HL-60 (cell line): ENCODE measurements at regions not wholly inside any gene's neighbourhood (a gene's known extent, or its start where the extent isn't known, plus 50 kb on each side); places are given as distances from the start of the nearest gene placed in this dataset.

ENCODE experiments used
- DNase-seq, 2 experiments: peaks; one replicate each; pipeline ENCODE4 v3.0.0-alpha.2; 2010 to 2020; ENCODE audit warnings: low read depth in 1 of 2, low spot score in 1 of 2
- H3K27ac ChIP-seq: fragments of 250-450 bp; sonication (Bioruptor Pico); replicated peaks from 2 replicates; pipeline ENCODE4 v1.5.1; 2020; ENCODE audit warnings: mild to moderate bottlenecking, moderate library complexity
- H3K27me3 ChIP-seq: fragments of 250-450 bp; sonication (Bioruptor Pico); 2 replicates; pipeline ENCODE4 v1.5.1; 2021; ENCODE audit warnings: mild to moderate bottlenecking, moderate library complexity; ENCODE audit not compliant: insufficient read depth, poor library complexity, severe bottlenecking
- H3K4me3 ChIP-seq: replicated peaks from 2 replicates; pipeline ENCODE4 v1.5.1; 2011; ENCODE audit warnings: mild to moderate bottlenecking, control low read depth, low read length; ENCODE audit not compliant: insufficient read depth
- GABPA ChIP-seq: IDR thresholded peaks from 2 replicates; pipeline ENCODE4 v1.6.1; 2012; ENCODE audit warnings: low read depth
- POLR2AphosphoS5 ChIP-seq: IDR thresholded peaks from 2 replicates; pipeline ENCODE4 v1.6.1; 2012; ENCODE audit warnings: low read depth
- SPI1 ChIP-seq: IDR thresholded peaks from 2 replicates; pipeline ENCODE4 v1.6.1; 2012; ENCODE audit warnings: low read depth, mild to moderate bottlenecking, borderline replicate concordance
- TF ChIP-seq, protein P1 (sequence below): IDR thresholded peaks from one replicate; pipeline ENCODE4 v1.5.1; 2011; ENCODE audit warnings: low read length, control low read depth, inconsistent platforms; ENCODE audit not compliant: insufficient read depth
- TF ChIP-seq, protein P2 (sequence below): IDR thresholded peaks from 2 replicates; pipeline ENCODE4 v1.6.1; 2012; ENCODE audit warnings: low read depth; ENCODE audit not compliant: insufficient replicate concordance

DNA sequence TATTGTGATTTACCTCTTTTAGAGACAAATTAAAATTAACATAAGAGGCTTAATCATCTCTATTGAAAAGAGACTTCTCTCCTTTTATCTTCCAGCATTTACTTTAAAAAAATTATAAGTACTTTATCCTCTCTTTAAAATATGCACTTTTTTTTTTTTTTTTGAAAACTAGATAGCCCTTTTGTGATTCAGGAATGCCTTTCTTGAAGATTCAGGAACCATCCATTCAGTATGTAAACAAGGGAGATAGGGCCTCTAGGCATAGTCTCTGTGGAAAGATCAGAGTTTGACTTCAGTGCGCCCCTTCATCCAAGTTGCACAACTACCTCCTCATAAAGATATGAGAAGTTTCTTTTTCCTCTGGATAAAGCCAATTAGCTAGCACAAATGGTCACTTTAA is 1163.7 kb downstream of the SI start:
- Histone ChIP-seq H3K27ac (no peak overlapping the region), H3K27me3 (no peaks in the 10 kb centered on the region), H3K4me3 (no peak overlapping the region)
- no peak for DNase-seq
- TF ChIP-seq POLR2AphosphoS5 = no peak
- no peak for TF ChIP-seq SPI1
- TF ChIP-seq GABPA = no peak

DNA sequence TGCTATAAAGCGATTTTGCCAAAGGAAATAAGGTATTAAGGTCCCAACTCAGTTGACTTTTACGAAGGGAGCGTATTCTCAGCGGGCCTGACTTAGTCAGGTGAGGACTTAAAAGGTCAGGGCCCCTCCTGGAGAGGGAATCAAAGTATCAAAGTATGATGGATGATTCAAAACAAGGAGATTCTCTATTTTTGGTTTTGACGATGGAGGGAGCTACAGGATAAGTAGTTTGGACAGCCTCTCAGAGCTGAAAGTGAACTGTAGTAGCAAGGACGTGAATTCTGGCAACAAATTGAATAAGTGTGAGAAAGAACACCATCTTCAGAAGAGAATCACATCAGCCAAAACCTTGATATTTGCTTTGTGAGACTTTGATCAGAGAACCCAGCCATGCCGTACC is 1186.5 kb downstream of the SI start:
- no peaks in the 10 kb centered on the region for H3K27me3 ChIP-seq
- TF ChIP-seq, protein P1, sequence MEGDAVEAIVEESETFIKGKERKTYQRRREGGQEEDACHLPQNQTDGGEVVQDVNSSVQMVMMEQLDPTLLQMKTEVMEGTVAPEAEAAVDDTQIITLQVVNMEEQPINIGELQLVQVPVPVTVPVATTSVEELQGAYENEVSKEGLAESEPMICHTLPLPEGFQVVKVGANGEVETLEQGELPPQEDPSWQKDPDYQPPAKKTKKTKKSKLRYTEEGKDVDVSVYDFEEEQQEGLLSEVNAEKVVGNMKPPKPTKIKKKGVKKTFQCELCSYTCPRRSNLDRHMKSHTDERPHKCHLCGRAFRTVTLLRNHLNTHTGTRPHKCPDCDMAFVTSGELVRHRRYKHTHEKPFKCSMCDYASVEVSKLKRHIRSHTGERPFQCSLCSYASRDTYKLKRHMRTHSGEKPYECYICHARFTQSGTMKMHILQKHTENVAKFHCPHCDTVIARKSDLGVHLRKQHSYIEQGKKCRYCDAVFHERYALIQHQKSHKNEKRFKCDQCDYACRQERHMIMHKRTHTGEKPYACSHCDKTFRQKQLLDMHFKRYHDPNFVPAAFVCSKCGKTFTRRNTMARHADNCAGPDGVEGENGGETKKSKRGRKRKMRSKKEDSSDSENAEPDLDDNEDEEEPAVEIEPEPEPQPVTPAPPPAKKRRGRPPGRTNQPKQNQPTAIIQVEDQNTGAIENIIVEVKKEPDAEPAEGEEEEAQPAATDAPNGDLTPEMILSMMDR = no peak
- TF ChIP-seq GABPA = no peak
- TF ChIP-seq SPI1 = no peak
- TF ChIP-seq, protein P2, sequence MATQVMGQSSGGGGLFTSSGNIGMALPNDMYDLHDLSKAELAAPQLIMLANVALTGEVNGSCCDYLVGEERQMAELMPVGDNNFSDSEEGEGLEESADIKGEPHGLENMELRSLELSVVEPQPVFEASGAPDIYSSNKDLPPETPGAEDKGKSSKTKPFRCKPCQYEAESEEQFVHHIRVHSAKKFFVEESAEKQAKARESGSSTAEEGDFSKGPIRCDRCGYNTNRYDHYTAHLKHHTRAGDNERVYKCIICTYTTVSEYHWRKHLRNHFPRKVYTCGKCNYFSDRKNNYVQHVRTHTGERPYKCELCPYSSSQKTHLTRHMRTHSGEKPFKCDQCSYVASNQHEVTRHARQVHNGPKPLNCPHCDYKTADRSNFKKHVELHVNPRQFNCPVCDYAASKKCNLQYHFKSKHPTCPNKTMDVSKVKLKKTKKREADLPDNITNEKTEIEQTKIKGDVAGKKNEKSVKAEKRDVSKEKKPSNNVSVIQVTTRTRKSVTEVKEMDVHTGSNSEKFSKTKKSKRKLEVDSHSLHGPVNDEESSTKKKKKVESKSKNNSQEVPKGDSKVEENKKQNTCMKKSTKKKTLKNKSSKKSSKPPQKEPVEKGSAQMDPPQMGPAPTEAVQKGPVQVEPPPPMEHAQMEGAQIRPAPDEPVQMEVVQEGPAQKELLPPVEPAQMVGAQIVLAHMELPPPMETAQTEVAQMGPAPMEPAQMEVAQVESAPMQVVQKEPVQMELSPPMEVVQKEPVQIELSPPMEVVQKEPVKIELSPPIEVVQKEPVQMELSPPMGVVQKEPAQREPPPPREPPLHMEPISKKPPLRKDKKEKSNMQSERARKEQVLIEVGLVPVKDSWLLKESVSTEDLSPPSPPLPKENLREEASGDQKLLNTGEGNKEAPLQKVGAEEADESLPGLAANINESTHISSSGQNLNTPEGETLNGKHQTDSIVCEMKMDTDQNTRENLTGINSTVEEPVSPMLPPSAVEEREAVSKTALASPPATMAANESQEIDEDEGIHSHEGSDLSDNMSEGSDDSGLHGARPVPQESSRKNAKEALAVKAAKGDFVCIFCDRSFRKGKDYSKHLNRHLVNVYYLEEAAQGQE = no peak
- no peak for TF ChIP-seq POLR2AphosphoS5

DNA sequence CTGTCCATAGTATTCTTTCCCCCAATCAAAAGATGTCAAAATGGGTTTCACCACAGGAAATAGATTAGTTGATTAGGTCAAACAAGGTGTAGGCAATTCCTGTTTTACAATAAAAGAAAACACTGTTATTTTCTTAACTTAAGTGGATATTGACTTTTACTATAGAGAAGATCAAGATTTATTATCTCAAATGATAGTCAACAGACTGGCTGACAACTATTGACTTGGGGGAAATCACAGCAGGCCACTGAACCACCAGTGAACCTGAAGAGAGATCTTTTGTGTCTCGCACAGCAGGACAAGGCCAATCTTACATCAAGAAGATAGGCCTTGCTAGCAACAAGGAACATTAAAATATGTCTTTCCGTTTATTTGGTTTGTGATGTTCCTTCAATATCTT is 1187.6 kb downstream of the SI start:
- Histone ChIP-seq H3K4me3 (no peak overlapping the region), H3K27ac (no peak overlapping the region), H3K27me3 (no peaks in the 10 kb centered on the region)
- DNase-seq = no peak
- TF ChIP-seq, protein P1 = no peak
- TF ChIP-seq POLR2AphosphoS5 (no peak), GABPA (no peak), SPI1 (no peak)
- TF ChIP-seq, protein P2 = no peak

More for the DNA sequence above, 1186.5 kb downstream of the SI start:
- no peak overlapping the region for H3K4me3 ChIP-seq
- no peak overlapping the region for H3K27ac ChIP-seq
- no peak for DNase-seq

DNA sequence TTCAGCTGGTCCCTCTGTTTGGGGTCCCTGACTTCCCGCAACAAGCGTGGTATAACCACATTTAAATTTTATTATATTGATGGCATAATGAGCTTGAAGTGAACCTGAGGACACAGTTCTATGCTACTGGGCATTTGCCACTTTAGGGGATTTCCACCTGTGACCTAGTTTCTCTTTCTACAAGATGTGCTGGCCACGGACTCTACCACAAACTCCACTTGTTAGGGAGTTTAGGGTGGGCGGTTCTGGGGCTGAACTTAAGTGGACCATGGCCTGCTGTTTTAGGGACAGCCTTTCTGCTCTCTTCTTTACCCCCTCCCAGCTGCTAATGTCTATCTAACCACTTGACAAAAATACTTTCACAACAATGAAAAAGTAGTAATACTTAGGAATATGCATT is 1199.1 kb downstream of the SI start:
- no peaks in the 10 kb centered on the region for H3K27me3 ChIP-seq
- no peak overlapping the region for H3K27ac ChIP-seq
- H3K4me3 ChIP-seq = no peak overlapping the region
- TF ChIP-seq POLR2AphosphoS5 = no peak
- no peak for TF ChIP-seq SPI1
- TF ChIP-seq, protein P1 = no peak
- no peak for TF ChIP-seq GABPA
- TF ChIP-seq, protein P2 = no peak
- no peak for DNase-seq
